Adrenal gland (tissue), 9 donors: ENCODE measurements at regions not wholly inside any gene's neighbourhood (a gene's known extent, or its start where the extent isn't known, plus 50 kb on each side); places are given as distances from the start of the nearest gene placed in this dataset.

Experiments
- DNase-seq, 7 donors: peaks; one replicate each; pipeline ENCODE4 v3.0.0-alpha.2; 2019 to 2020
- H3K27ac ChIP-seq, 5 donors: fragments of 200-600 bp; sonication (generic) in 4 of 5; 1 replicate in 3 of 5; 2 replicates in 2 of 5; pipeline versions ENCODE4 v1.5.1 to v1.8.0; 2016 to 2020; ENCODE audit warnings: mild to moderate bottlenecking in 1 of 5
- H3K27me3 ChIP-seq: fragments of 200-600 bp; 2 replicates; pipeline ENCODE4 v1.8.0; 2021
- H3K36me3 ChIP-seq, 2 donors: fragments of 200-600 bp; replicated peaks in 1 of 2; 1 replicate in 1 of 2; 2 replicates in 1 of 2; pipeline versions ENCODE4 v1.5.1 to v1.8.0; 2018 to 2022
- H3K4me1 ChIP-seq, 2 donors: fragments of 200-600 bp; replicated peaks in 1 of 2; 1 replicate in 1 of 2; 2 replicates in 1 of 2; pipeline versions ENCODE4 v1.5.1 to v1.8.0; 2018 to 2021
- H3K4me3 ChIP-seq, 4 donors: fragments of 200-600 bp; sonication (generic) in 3 of 4; one replicate each; pipeline ENCODE4 v1.5.1; 2016 to 2018
- H3K9me3 ChIP-seq, 3 donors: fragments of 200-600 bp; sonication (generic) in 1 of 3; replicated peaks in 1 of 3; 1 replicate in 2 of 3; 2 replicates in 1 of 3; pipeline versions ENCODE4 v1.5.1 to v1.8.0; 2016 to 2021
- CTCF ChIP-seq, 6 experiments: fragments of 450-650 bp in 4 of 6; fragments of 200-600 bp in 2 of 6; sonication (generic) in 1 of 6; IDR thresholded peaks; 1 replicate in 5 of 6; 2 replicates in 1 of 6; pipeline versions ENCODE4 v1.5.1 to v1.8.0; 2016 to 2021; ENCODE audit warnings: antibody characterized with exemption in 6 of 6, mild to moderate bottlenecking in 2 of 6, moderate library complexity in 1 of 6
- POLR2A ChIP-seq, 2 donors: fragments of 450-650 bp; IDR thresholded peaks; one replicate each; pipeline ENCODE4 v1.6.1; 2017; ENCODE audit warnings: antibody characterized with exemption in 2 of 2, mild to moderate bottlenecking in 2 of 2, moderate library complexity in 1 of 2
- WGBS, 4 donors: extraction: QIAGEN DNeasy Blood & Tissue Kit in 2 of 4; methylation state at CpG; one replicate each; pipeline versions ENCODE4 v1.1.5 to v1.1.7; 2013 to 2017; 5-methylcytosine and 5-hydroxymethylcytosine counted together
- intact Hi-C, 2 donors: fragments of 100-400 bp; cut with DNase I; formaldehyde crosslinking; loops; one replicate each; pipeline versions ENCODE4 v1.14.1 to v1.15.0; 2022 to 2023
- donor health status: healthy with polysubstance abuse.
- donor health status: Bipolar disorder and iron deficiency.
- donor health status: DM: yes; HTN: yes; CAD: no.
- donor health status: DM: no; HTN: no; CAD: no.
- donor health status: DM: no; HTN: no; CAD: no.

GRCh38 chr12:19064713-19065112 lies 64.8 kb upstream of the PLEKHA5 start:
- no peaks in the 10 kb centered on the region for H3K4me1 ChIP-seq
- H3K27me3 ChIP-seq, result no peaks in the 10 kb centered on the region
- no peak for TF ChIP-seq POLR2A (IDR thresholded peaks at IDR 0.05)
- TF ChIP-seq CTCF (IDR thresholded peaks at IDR 0.05), result no peak
- no peaks in the 10 kb centered on the region for H3K9me3 ChIP-seq
- 51 to 72% (median 59%) methylated on average over 2 of the region's 2 CpGs for WGBS, 4 donors
- intact Hi-C loops, result no loop called here
- no peak overlapping the region for H3K4me3 ChIP-seq
- no peaks in the 10 kb centered on the region for H3K36me3 ChIP-seq
- no peak overlapping the region for H3K27ac ChIP-seq
- DNase-seq, result no peak

GRCh38 chr12:19065223-19065622 lies 64.3 kb upstream of the PLEKHA5 start:
- no peak for TF ChIP-seq CTCF (IDR thresholded peaks at IDR 0.05)
- no peak for TF ChIP-seq POLR2A (IDR thresholded peaks at IDR 0.05)
- Histone ChIP-seq H3K27me3 (no peaks in the 10 kb centered on the region), H3K9me3 (no peaks in the 10 kb centered on the region), H3K27ac (no peak overlapping the region), H3K4me1 (no peaks in the 10 kb centered on the region), H3K4me3 (no peak overlapping the region), H3K36me3 (no peaks in the 10 kb centered on the region)
- intact Hi-C loops, result no loop called here
- no peak for DNase-seq
- WGBS, 4 donors, result 95 to 98% (median 96%) methylated on average over 2 of the region's 2 CpGs

DNA sequence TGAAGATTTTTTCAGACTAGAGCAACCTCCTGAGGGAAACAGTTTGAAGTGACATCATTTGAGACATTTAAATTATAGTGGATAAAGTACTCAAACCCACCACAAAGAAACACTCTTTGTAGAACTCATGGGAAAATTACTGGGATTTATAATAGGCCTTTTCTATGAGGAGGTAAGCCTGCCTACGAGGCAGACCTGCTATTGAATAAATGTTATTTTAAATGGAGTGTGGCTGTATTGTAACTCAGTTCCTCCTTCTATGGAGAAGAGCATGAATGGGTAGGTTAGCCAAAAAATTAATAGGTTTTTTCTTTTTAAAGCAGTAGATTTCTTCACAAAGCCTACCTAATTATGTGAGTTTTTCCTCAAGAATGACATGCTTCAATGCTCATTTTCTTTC lies 63.7 kb upstream of the PLEKHA5 start:
- Histone ChIP-seq H3K9me3 (no peaks in the 10 kb centered on the region), H3K4me3 (no peak overlapping the region), H3K27me3 (no peaks in the 10 kb centered on the region), H3K4me1 (no peaks in the 10 kb centered on the region), H3K27ac (no peak overlapping the region), H3K36me3 (no peaks in the 10 kb centered on the region)
- 84 to 95% (median 89%) methylated on average over 1 of the region's 1 CpG for WGBS, 4 donors
- intact Hi-C loops, result no loop called here
- no peak for DNase-seq
- no peak for TF ChIP-seq CTCF (IDR thresholded peaks at IDR 0.05)
- no peak for TF ChIP-seq POLR2A (IDR thresholded peaks at IDR 0.05)

DNA sequence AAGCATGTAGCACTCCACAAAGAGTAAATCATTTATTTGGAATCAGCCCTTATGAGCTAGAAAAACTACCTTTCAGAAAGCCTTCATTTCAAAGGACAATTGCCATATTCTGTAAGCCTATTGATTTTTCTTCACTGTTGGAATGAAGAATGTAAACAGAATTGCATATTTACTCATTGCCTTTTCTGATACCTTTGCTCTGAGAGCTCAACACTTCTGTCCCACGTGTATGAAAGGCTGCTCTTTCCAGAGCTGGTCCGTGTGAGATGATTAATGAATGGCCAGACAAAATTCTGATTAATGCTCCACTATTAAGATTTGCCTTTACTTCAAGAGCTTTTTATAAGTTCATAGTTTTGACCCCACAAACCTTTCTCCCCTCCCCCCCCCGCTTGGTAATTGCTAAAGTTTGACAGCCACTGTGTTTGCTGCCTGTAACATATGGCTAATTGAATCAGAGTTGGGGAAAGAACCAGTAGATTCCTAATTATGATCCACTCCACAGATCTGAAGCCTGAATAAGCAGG lies 63.0 kb upstream of the PLEKHA5 start:
- WGBS, 4 donors, result 55 to 65% (median 61%) methylated on average over 3 of the region's 3 CpGs
- intact Hi-C loops, result no loop called here

More for the DNA sequence above, 63.0 kb upstream of the PLEKHA5 start:
- no peaks in the 10 kb centered on the region for H3K36me3 ChIP-seq
- no peak overlapping the region for H3K27ac ChIP-seq
- H3K27me3 ChIP-seq, result no peaks in the 10 kb centered on the region
- no peak for DNase-seq
- no peaks in the 10 kb centered on the region for H3K9me3 ChIP-seq
- H3K4me1 ChIP-seq, result no peaks in the 10 kb centered on the region
- TF ChIP-seq POLR2A (IDR thresholded peaks at IDR 0.05) (no peak), CTCF (IDR thresholded peaks at IDR 0.05) (no peak)
- H3K4me3 ChIP-seq, result no peak overlapping the region
